OCI-LY3 (cell line): ENCODE measurements at regions not wholly inside any gene's neighbourhood (a gene's known extent, or its start where the extent isn't known, plus 50 kb on each side); places are given as distances from the start of the nearest gene placed in this dataset.

ENCODE experiments used
- EZH2phosphoT487 ChIP-seq: fragments of 200-600 bp; shearing (Covaris generic); IDR thresholded peaks from 2 replicates; pipeline ENCODE4 v1.6.1; 2018; ENCODE audit warnings: antibody characterized with exemption, mixed run types, low read depth
- TF ChIP-seq, protein P1 (sequence below): fragments of 200-600, 300-600 bp; sonication (generic); IDR thresholded peaks from 2 replicates; pipeline ENCODE4 v1.5.1; 2014; ENCODE audit warnings: antibody characterized with exemption, low read length, low read depth

DNA sequence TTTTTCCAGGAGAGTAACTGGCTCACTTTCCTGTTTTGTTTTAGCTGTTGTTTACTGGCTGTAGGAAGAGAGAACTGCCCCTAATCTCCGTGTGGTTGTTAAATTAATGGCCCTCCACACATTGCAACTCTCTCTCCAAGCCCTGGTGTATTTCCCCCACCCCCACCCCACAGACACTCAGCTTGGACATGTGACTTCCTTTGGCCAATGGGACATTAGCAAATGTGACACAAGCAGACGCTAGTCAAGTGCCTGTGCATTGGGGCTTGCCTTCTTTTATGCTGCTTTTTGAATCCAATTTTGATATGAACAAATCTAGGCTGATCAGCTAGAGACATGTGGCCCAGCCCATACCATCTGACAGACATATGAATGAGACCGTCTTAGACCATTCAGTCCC, 59.6 kb upstream of the TAB3 start:
- TF ChIP-seq, protein P1, sequence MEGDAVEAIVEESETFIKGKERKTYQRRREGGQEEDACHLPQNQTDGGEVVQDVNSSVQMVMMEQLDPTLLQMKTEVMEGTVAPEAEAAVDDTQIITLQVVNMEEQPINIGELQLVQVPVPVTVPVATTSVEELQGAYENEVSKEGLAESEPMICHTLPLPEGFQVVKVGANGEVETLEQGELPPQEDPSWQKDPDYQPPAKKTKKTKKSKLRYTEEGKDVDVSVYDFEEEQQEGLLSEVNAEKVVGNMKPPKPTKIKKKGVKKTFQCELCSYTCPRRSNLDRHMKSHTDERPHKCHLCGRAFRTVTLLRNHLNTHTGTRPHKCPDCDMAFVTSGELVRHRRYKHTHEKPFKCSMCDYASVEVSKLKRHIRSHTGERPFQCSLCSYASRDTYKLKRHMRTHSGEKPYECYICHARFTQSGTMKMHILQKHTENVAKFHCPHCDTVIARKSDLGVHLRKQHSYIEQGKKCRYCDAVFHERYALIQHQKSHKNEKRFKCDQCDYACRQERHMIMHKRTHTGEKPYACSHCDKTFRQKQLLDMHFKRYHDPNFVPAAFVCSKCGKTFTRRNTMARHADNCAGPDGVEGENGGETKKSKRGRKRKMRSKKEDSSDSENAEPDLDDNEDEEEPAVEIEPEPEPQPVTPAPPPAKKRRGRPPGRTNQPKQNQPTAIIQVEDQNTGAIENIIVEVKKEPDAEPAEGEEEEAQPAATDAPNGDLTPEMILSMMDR = no peak
- TF ChIP-seq EZH2phosphoT487 = no peak
